B cell (primary cell): ENCODE measurements at regions not wholly inside any gene's neighbourhood (a gene's known extent, or its start where the extent isn't known, plus 50 kb on each side); places are given as distances from the start of the nearest gene placed in this dataset.

Experiments used
- CTCF ChIP-seq: fragments of 200-600 bp; IDR thresholded peaks from one replicate; pipeline ENCODE4 v1.8.0; 2022; ENCODE audit warnings: antibody characterized with exemption, mild to moderate bottlenecking
- EZH2 ChIP-seq: IDR thresholded peaks from 2 replicates; pipeline ENCODE4 v1.6.1; 2012; ENCODE audit warnings: borderline replicate concordance, low read depth, mild to moderate bottlenecking, moderate library complexity, low read length; ENCODE audit not compliant: insufficient read depth, poor library complexity, severe bottlenecking

GRCh38 chr1:115433483-115433882 is 95.4 kb upstream of the NGF start:
- TF ChIP-seq CTCF (no peak), EZH2 (no peak)
